Tibial artery (tissue), 4 donors: ENCODE measurements at regions not wholly inside any gene's neighbourhood (a gene's known extent, or its start where the extent isn't known, plus 50 kb on each side); places are given as distances from the start of the nearest gene placed in this dataset.

Experiments
- DNase-seq, 2 donors: peaks; one replicate each; pipeline ENCODE4 v3.0.0-alpha.2; 2019
- H3K27ac ChIP-seq, 2 donors: fragments of 200-600 bp; sonication (generic) in 1 of 2; 1 replicate in 1 of 2; 2 replicates in 1 of 2; pipeline ENCODE4 v1.5.1; 2018 to 2019; ENCODE audit warnings: mild to moderate bottlenecking in 1 of 2
- H3K27me3 ChIP-seq, 2 donors: fragments of 200-600 bp; sonication (generic) in 1 of 2; one replicate each; pipeline versions ENCODE4 v1.5.1 to v1.6.0; 2016 to 2019
- H3K36me3 ChIP-seq, 3 donors: fragments of 200-600 bp; sonication (generic) in 2 of 3; one replicate each; pipeline ENCODE4 v1.5.1; 2016 to 2019; ENCODE audit warnings: mild to moderate bottlenecking in 2 of 3
- H3K4me1 ChIP-seq, 4 donors: fragments of 200-600 bp; sonication (generic) in 2 of 4; 1 replicate in 3 of 4; 2 replicates in 1 of 4; pipeline ENCODE4 v1.5.1; 2016 to 2019
- H3K4me3 ChIP-seq, 2 donors: fragments of 200-600 bp; sonication (generic) in 1 of 2; 1 replicate in 1 of 2; 2 replicates in 1 of 2; pipeline ENCODE4 v1.5.1; 2018 to 2019; ENCODE audit warnings: mild to moderate bottlenecking in 2 of 2
- H3K9me3 ChIP-seq, 3 donors: fragments of 200-600 bp; sonication (generic) in 1 of 3; one replicate each; pipeline ENCODE4 v1.5.1; 2016 to 2019
- intact Hi-C: fragments of 100-400 bp; cut with DNase I; formaldehyde crosslinking; loops from one replicate; pipeline ENCODE4 v1.15.0; 2023; ENCODE audit warnings: low total_unique reads
- TF ChIP-seq, protein P1 (sequence below), 2 experiments: fragments of 200-600 bp in 1 of 2; fragments of 450-650 bp in 1 of 2; IDR thresholded peaks; one replicate each; pipeline ENCODE4 v1.5.1; 2017 to 2019; ENCODE audit warnings: antibody characterized with exemption in 2 of 2, mild to moderate bottlenecking in 1 of 2, moderate library complexity in 1 of 2

DNA sequence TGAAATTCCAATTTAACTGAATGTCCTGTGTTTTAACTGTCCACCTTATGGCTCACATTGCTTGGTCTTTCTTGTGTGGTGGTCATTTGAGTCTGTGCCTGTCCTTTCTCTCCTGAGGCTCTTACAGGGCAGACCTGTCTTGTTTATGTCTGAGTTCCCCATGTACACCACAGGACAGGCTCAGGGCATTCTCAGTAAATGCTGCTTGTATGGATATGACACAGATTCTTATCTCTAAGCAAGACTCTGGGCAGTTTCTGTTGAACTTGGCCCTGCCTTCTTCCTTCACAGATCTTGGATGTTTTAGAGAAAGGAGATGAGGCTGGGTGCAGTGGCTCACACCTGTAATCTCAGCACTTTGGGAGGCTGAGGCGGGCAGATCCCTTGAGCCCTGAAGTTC is 159.1 kb upstream of the CSF3R start:
- TF ChIP-seq, protein P1, sequence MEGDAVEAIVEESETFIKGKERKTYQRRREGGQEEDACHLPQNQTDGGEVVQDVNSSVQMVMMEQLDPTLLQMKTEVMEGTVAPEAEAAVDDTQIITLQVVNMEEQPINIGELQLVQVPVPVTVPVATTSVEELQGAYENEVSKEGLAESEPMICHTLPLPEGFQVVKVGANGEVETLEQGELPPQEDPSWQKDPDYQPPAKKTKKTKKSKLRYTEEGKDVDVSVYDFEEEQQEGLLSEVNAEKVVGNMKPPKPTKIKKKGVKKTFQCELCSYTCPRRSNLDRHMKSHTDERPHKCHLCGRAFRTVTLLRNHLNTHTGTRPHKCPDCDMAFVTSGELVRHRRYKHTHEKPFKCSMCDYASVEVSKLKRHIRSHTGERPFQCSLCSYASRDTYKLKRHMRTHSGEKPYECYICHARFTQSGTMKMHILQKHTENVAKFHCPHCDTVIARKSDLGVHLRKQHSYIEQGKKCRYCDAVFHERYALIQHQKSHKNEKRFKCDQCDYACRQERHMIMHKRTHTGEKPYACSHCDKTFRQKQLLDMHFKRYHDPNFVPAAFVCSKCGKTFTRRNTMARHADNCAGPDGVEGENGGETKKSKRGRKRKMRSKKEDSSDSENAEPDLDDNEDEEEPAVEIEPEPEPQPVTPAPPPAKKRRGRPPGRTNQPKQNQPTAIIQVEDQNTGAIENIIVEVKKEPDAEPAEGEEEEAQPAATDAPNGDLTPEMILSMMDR (IDR thresholded peaks at IDR 0.05): no peak
- H3K27ac ChIP-seq: no peak overlapping the region
- no peaks in the 10 kb centered on the region for H3K36me3 ChIP-seq
- DNase-seq: no peak
- H3K9me3 ChIP-seq: no peaks in the 10 kb centered on the region
- no peak overlapping the region for H3K4me3 ChIP-seq
- peaks cover 0 to 16% of the 10 kb centered on the region in 2 donors for H3K27me3 ChIP-seq
- peaks cover 0 to 14% (median 0%) of the 10 kb centered on the region in 4 donors for H3K4me1 ChIP-seq
- intact Hi-C loops: no loop called here

DNA sequence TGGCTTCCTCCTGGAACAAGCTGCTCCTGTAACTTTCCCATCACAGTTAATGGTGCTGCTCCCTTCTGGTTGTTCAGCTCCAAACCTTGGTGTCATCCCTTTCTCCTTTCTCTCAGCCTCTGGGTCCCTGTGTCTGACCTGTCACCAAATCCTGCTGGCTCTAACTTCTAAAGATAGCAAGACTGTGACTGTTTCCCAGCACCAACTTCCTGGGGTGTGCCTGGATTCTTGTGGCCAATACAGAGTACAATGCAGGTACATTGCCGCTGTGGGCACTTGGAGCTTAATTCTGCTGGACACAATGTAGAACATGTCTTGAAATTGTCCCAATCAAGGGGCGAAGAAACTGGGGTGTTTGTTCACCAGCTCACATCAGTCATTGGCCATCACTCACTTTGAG is 156.7 kb upstream of the CSF3R start:
- peaks cover 0 to 14% (median 0%) of the 10 kb centered on the region in 4 donors for H3K4me1 ChIP-seq
- H3K27ac ChIP-seq: no peak overlapping the region
- H3K36me3 ChIP-seq: no peaks in the 10 kb centered on the region
- DNase-seq: no peak
- peaks cover 0 to 16% of the 10 kb centered on the region in 2 donors for H3K27me3 ChIP-seq
- TF ChIP-seq, protein P1 (IDR thresholded peaks at IDR 0.05): no peak
- no peaks in the 10 kb centered on the region for H3K9me3 ChIP-seq
- intact Hi-C loops: no loop called here
- H3K4me3 ChIP-seq: no peak overlapping the region

DNA sequence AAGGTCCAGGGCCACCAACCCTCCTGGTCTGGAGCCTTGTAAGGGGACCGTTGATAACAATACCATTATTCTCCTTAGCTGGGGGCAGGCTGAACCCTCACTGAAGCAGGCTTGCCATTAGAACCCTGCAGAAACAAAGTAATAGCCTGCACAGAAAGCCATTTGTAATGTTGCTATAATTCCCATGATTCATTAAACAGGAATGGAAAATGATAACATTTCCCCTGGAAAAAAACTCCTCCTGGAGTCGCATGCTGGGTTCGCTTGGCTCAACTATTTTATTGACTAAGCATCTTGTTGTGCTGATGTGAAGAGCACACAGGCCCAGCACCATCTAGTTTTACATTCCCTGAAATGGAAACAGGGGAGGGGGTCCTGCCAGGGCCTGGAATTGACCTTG is 155.6 kb upstream of the CSF3R start:
- TF ChIP-seq, protein P1 (IDR thresholded peaks at IDR 0.05): no peak

DNA sequence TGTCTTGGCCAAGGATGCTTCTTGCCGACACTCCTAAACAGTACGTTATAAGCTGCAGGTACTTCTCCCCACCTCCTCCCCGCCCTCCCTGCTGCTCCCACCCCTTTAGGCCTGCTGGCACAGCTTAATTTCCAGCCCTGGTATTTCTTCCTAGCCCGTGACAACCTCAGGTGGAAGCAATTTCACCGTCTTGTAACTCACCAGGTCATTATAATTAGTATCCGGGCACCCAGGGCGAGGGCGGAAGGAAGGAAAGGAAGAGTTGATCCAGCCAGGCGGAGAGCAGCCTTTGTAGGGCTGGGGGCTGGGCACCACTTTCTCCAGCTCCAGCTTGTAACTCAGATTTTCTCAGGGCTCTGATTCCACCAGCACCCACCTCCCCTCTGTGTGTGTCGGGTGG is 153.5 kb upstream of the CSF3R start:
- intact Hi-C loops: loop anchor here (1.0 kb wide), 1 partner anchor 67 kb away; no protein-coding TSS in a partner anchor
- TF ChIP-seq, protein P1 (IDR thresholded peaks at IDR 0.05): no peak
- Histone ChIP-seq H3K4me3 (no peak overlapping the region), H3K27ac (no peak overlapping the region), H3K9me3 (no peaks in the 10 kb centered on the region), H3K36me3 (no peaks in the 10 kb centered on the region), H3K27me3 (peaks cover 0 to 12% of the 10 kb centered on the region in 2 donors), H3K4me1 (peaks cover 0 to 14% (median 0%) of the 10 kb centered on the region in 4 donors)
- no peak for DNase-seq

More for the DNA sequence above, 155.6 kb upstream of the CSF3R start:
- H3K27ac ChIP-seq: no peak overlapping the region
- intact Hi-C loops: no loop called here
- peaks cover 0 to 12% of the 10 kb centered on the region in 2 donors for H3K27me3 ChIP-seq
- peaks cover 0 to 14% (median 0%) of the 10 kb centered on the region in 4 donors for H3K4me1 ChIP-seq
- no peak for DNase-seq
- no peak overlapping the region for H3K4me3 ChIP-seq
- H3K36me3 ChIP-seq: no peaks in the 10 kb centered on the region
- H3K9me3 ChIP-seq: no peaks in the 10 kb centered on the region

DNA sequence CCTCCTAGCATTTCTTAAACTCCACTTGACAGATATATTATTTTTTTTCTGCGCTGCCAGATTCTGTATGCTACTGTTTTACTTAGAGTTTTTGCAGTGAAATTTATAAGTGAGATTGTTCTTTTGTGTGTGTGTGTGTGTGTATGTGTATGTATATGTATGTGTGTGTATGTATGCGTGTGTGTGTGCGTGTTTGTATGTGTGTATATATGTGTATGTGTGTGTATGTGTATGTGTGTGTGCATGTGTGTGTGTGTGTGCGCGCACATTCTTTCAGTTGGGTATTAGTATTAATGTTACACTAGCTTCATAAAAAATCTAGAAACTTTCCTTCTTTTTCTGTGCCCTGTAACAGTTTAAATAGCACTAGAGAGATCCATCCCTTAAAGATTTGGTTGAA is 152.6 kb upstream of the CSF3R start:
- intact Hi-C loops: no loop called here
- no peak for DNase-seq
- peaks cover 0 to 12% of the 10 kb centered on the region in 2 donors for H3K27me3 ChIP-seq
- TF ChIP-seq, protein P1 (IDR thresholded peaks at IDR 0.05): no peak
- H3K4me3 ChIP-seq: no peak overlapping the region
- no peaks in the 10 kb centered on the region for H3K9me3 ChIP-seq
- H3K36me3 ChIP-seq: no peaks in the 10 kb centered on the region
- H3K4me1 ChIP-seq: peaks cover 0 to 14% (median 0%) of the 10 kb centered on the region in 4 donors
- no peak overlapping the region for H3K27ac ChIP-seq

DNA sequence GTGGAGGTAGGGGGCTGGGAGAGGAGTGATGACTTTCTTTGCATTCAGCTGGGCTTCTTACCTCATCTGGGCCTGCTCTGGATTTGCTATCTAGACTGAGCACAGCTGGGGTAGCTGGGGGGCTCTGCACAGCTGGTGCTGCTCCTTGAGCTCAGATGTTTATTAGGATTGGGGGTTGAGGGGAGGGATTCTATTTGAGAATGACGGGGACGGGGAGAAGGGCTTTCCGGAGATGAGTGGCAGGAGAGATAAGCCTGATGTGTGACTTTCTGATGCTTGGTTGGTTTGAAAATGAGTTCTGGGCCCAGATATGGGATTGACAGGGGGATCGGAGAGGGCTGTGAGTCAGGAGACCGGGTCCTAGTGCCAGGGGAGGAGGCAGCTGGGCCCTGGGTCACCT is 146.1 kb upstream of the CSF3R start:
- DNase-seq: no peak
- Histone ChIP-seq H3K9me3 (no peaks in the 10 kb centered on the region), H3K27me3 (peaks cover 0 to 40% of the 10 kb centered on the region in 2 donors), H3K4me3 (no peak overlapping the region), H3K4me1 (no peaks in the 10 kb centered on the region), H3K36me3 (no peaks in the 10 kb centered on the region), H3K27ac (no peak overlapping the region)
- intact Hi-C loops: no loop called here
- TF ChIP-seq, protein P1 (IDR thresholded peaks at IDR 0.05): no peak
